ENCODE measurements at regions not wholly inside any gene's neighbourhood (a gene's known extent, or its start where the extent isn't known, plus 50 kb on each side); places are given as distances from the start of the nearest gene placed in this dataset.
A peak's percentile ranks its signal among the peaks of the same experiment; 100 is the strongest.
"Not testable (repeated sequence)": the region's sequence is repeated elsewhere in the genome, so short reads cannot be mapped to it uniquely, and the experiment has no call there.

DNA sequence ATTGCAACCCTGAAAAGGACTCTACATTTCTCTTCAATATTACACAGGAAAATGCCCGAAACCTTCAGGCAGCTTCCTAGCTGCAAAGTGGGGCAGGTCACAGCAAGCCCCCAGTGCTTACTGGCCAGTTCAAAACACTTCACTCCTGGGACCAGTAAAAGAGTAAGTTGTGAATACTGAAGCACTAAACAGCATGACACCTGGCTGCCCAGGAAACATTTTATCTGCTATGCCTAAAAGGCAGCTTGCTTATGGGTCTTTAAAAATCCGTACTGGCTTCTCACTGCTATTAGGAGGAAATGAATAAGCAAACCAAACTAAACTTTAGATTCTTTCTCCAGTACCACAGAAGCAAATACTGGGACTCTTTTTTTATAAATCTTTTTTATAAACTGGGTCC, 457.9 kb upstream of the ALCAM start:
- DNase-seq (ENCODE audit: low read depth), result peak; percentile 19

DNA sequence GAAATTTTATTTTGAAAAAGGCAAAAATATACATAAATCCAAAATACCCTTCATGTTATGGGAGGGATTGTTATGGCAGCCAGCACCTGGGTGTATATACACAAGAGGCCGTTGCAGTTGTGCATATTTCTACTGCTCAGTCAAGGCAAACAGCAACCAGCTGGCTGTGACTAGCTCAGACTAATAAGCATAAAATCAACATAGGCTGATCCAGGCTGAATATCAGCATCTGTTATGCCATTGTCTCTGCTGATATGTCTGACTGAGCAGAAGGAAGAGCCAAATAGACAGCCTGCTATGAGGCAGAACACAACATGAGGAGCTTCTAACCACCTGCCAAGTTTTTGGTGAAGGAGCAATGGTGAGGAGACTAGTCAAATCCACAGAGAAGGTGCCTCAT, 457.5 kb upstream of the ALCAM start:
- peak; percentile 77 for DNase-seq (ENCODE audit: low read depth)

DNA sequence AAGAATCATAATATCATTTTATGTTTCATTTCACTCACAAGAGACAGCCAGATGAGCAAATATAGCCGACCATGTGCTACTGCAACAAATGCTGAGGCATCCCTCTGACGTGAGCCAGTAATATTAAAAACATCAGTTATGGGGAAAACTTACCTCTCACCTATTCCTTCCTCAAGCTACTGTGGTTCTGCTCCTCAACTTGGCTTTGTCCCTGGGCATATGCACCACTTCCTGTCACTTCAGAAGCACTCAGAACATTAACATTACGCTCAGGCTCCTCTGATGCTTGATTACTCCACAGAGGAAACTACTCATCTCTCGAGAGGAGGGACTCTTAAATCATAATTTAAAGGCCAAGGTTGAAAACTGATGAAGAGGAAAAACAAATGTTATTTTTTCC, 457.0 kb upstream of the ALCAM start:
- no peak for DNase-seq (ENCODE audit: low read depth)

DNA sequence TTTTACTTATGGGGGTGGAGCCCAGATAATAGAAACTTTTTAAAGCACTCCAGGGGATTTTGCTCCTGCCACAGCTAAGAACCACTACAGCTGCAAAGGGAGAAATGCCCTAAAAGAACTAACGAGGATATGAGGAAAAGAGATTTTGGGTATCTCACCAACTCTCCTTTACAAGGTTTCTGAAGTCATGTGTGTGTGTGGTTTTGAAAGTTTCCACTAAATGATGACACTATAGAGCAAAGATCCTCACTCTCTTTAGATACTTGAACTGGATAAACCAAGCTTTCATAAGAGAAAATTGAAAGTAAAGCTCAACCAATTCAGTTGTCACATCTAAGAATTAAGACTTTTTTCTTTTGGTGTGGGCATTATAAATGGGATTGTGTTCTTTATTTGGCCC, 455.3 kb upstream of the ALCAM start:
- no peak for DNase-seq (ENCODE audit: low read depth)

DNA sequence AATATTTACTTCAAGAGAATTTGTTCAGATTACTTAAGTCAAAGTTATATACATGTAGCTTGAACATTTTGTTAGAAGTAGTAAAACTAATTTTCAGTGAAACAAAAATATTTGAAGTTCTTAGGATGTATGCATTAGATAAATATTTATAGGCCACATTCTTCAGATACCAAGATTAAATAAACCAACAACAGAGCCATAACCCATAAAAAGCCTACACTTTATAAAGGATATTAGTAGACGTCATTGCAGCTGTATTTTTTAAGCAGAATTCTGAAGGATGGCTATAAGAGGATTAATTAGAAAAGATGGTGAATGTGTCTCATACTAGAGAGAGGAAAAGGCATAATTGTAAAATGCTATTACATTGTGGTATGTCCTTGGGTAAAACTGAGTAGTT, 449.7 kb upstream of the ALCAM start:
- DNase-seq (ENCODE audit: low read depth), result no peak

DNA sequence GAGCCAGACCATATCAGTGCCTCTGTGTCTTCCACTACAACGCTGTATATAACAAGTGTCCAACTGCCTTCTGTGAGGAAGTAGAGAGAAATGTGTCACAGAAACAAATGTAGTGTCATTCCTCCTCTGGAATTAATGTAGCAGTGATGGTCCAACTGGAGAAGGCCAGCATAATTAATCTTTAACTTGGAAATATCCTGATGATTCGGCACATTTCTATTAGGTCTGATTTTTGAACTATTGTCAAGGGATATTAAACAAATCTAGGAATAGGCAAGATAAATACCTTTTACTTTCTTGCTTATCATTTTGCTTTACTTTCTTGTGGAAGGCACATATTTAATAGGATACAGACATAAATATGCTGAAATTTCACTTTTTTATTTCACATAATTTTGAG, 446.2 kb upstream of the ALCAM start:
- DNase-seq (ENCODE audit: low read depth), result no peak

DNA sequence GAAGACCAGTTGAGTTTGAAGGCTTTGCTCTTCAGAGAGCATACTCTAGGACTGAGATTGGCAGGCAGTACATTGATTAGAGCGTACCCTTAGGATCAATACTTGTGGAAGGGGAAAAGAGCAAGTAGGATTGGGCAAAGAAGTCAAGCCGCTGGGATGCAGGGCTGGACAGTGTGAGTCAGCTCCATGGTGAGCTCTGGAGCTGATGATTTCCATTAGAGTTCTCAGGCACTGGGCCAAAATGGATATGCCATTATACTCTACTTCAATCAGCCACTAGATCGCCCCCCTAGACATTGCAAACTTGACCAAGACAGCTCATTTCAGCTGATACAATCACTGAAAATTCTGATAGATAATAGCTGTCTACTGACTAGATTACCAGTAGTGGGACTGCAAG, 432.7 kb upstream of the ALCAM start:
- DNase-seq (ENCODE audit: low read depth), result no peak

DNA sequence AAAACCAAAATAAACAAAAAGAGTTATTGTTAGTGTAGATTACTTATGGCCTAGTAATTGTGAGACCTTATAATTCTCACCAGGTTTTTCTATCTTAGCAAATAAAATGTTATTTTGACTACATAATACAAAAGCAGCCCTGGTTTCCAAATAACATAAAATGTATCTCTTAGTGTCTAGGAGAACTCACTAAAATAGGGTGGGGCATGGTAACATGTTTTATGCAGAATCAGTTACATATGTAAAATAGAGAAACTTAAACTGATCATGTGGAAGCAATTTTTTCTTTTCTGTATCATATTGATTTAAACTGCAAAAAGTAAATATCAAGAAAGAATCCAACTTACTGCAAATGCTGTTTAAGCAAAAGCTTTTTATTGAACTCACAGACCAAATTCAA, 431.1 kb upstream of the ALCAM start:
- DNase-seq (ENCODE audit: low read depth), result no peak

DNA sequence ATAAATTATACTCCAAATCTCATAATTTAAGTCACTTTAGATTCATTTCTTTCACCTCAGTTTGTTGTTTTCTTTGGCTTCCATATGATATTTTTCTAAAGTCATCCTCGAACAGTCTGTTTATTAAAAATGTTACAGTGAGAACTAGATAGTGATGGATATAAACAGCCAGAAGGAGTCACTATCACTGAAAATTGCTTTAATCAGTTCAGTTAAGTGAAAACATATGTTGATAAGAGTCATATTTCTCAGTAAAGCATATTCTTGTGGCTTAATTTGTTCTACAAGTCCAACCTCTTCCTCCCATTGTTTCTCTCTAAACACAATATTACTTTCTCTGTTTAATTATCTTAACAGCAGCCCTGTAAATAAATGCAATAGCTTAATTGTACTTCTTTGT, 427.5 kb upstream of the ALCAM start:
- DNase-seq (ENCODE audit: low read depth), result no peak

DNA sequence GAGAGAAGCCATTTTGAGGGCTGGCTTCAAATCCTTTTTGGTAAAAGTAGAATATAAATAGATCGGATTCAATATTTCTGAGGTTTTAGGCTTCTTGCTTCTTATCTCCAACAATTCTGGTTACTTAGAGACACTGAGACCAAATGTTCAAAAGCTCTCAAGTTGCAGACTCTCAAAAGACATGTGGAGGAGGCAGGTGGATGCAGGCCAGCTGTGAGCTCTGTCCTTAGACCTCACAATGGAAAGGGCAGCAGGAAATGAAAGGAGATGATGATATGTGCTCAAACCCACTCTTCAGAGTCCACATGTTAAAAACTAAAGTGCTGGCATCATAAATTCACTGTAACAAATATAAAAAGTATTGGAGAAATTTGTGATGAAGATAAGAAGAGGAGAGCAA, 424.9 kb upstream of the ALCAM start:
- no peak for DNase-seq (ENCODE audit: low read depth)

DNA sequence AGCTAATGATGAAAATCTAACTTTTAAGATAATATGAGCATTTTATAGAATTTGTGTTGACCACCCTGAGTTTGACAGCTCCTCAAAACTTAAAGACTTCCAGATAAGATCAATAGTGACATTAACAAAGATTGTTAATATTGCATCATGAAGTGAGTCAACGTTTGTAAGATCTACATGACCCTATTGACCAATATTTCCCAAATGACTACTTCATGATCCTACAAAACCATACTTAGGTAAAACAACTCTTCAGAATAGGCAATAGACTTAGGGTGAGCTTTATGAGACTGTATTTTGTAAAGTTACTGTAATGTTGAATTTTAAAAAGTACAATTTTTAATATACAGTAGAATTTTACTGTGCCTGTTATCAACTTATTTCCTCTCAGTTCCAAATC, 422.7 kb upstream of the ALCAM start:
- no peak for DNase-seq (ENCODE audit: low read depth)

DNA sequence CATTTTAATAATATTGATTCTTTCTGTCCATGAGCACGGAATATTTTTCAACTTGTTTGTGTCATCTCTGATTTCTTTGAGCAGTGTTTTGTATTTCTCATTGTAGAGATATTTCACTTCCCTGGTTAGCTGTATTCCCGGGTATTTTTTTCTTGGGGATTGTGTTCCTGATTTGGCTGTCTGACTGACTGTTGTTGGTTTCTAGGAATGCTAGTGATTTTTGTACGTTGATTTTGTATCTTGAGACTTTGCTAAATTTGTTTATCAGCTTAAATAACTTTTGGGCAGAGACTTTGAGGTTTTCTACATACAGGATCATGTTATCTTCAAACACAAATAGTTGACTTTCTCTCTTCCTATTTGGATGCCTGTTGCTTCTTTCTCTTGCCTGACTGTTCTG, 418.8 kb upstream of the ALCAM start:
- DNase-seq (ENCODE audit: low read depth), result peak; percentile 15

DNA sequence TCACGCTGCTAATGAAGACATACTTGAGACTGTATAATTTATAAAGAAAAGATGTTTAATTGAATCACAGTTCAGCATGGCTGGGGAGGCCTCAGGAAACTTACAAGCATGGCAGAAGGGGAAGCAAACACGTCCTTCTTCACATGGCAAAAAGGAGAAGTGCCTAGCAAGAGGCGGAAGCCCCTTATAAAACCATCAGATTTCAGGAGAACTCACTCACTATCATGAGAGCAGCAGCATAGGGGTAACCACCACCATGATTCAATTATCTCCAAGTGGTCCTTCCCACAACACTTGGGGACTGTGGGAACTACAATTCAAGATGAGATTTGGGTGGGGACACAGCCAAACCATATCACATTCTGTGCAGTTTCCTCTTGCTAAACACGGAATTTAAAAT, 416.9 kb upstream of the ALCAM start:
- DNase-seq (ENCODE audit: low read depth), result not testable (repeated sequence)

DNA sequence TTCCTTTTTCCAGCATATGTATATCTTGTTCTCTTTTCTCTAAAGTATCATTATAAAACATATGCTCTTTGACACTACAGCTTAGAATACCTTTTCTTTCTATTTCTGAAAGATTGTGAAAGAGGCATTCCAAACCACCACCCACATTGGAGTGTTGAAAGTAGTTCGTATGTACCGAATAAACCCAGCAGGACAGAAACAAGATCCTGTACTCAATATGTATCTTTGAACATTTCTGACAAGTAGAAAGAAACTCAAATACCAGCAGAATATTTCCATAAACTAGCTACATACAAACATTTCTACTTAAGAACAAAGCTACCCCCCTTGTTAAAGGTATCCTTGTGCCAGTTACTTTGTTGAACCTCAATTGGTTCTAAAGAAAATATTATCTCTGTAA, 415.3 kb upstream of the ALCAM start:
- peak; percentile 46 for DNase-seq (ENCODE audit: low read depth)

DNA sequence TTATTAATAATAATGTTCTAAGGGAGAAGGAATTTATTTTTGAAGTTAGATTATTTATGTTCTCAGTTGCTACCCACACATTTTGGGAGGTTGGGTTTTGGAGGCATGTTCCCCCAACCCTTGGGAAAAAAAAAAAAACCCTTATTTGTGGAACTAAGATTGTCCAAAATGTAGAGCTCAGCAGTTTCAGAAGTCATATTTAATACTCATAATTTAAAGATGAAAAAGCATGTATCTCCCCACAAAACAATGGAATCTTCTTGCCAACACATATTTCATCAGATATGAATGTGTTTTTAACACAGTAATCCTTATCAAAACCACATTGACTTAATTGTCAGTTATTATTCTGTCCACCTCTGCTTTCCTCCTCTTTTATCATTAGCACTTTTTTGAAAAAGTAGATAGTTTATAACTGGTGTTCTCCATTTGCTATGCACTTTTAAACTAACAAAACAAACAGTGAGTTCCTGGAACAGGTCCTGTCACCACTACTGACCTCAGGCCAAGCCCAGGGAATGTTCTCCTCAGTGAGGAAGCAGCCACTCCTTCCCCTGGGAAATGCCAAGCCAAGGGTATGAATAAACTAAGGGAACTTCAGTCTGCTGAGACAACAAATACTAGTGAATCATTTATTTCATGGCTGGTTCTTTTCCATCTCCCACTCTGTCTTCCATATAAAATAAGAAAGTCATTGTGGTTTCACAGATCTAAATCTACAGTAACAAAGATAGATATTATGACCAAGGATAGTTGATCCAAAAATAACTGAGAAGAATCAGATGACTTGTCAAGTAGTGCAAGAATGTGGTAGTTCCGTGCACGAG, 414.4 kb upstream of the ALCAM start:
- peak; percentile 97 for DNase-seq (ENCODE audit: low read depth)

DNA sequence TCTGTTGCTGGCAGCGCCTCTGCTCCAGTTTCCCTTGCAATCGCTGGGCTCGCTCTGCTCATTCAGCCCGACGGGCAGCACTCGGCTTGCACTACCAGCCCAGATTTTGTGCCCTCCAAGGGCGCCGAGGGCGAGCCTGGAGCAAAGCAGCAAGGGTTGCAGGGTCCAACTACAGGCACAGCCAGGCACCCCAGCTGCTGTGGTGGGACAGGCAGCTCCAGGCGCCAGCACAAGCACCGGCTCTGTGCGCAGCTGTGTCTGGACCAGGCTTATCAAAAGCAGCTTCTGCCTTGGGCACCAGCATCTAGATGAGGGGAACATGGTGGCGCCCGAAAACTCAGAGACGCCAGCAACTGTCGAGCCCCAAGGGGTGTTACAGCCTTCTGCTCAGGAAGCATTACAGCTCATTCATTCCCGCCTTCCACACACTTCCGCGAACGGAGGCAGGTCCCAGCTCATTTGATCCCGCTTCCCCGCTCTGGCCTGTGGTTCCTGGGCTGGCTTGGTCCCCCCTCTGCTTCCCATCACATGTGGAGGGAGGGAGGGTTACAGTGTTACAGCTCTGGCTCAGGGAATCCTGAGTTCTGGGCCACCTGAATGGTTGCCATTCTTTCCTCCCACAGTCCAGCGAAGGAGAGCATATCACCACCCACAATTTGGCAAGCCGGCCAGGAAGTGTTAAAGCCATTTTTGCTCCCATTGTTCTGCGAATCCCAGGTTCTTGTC, 409.9 kb upstream of the ALCAM start:
- DNase-seq (ENCODE audit: low read depth), result no peak

DNA sequence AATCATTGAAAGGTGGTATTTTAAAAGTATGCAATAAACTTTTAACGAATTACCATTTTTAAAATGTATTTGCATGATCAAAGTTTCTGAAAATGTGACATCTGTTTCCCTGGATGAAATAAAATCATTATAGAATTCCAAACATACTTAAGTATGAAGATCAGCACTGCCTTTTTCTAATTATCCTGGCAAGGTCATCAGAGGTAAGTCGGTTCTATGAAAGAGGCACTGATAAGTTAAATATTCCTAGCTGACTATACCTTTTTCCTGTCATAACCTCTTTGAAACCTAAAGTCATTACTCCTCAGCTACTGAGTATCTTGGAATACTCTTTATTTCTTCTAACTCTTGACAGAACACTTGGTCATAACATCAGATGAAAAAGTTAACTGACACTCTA, 406.1 kb upstream of the ALCAM start:
- DNase-seq (ENCODE audit: low read depth), result peak; percentile 11

DNA sequence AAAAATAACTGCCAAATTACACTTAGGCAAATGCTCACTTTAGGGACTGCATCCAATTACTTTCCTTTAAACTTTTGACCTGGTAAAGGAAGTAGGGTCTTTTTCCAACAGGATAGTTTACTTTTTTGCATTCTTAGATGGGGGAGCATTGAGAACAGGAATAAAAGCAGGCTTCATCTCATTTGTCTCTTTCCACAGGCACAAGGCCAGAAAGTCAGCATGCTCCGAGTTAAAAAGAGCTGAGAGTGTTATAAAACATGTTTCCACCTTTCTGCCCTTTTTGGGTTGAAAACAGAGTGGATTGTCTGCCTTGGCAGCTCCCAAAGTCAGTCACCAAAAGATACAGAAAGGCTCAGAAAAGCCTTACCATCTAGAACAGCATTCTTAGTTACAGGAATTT, 404.9 kb upstream of the ALCAM start:
- DNase-seq (ENCODE audit: low read depth), result no peak

DNA sequence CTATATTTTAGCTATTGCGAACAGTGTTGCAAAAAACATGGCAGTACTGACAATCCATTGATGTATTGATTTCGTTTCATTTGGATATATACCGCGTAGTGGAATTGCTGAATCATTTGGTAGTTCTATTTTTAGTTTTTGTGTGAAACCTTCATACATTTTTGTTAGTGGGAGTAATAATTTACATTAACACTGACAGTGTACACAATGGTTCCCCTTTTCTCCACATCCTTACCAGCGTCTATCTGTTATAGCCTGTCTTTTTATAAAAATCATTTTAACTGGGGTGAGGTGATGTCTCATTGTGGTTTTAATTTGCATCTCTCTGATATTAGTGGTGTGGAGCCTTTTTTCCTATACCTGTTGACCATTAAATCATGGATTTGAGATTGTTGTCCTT, 392.4 kb upstream of the ALCAM start:
- DNase-seq (ENCODE audit: low read depth), result no peak

DNA sequence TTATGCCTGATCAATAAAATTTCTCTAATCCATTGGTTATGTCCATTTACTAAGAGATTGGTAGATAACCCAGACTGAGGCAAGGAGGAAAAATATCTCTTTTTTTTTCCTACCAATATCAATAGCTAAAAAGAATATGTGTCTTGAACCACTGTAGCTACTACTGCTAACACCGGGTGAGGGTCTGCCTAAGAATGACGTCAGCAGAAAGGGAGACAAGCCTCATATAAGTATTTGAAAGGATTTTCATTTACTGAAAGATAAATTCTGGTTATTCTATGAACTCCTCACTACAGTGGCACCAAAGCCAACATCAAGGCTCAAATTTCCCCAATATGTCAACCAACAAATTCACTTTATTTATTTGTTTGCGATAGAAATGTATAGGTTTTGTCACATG, 389.0 kb upstream of the ALCAM start:
- no peak for DNase-seq (ENCODE audit: low read depth)

DNA sequence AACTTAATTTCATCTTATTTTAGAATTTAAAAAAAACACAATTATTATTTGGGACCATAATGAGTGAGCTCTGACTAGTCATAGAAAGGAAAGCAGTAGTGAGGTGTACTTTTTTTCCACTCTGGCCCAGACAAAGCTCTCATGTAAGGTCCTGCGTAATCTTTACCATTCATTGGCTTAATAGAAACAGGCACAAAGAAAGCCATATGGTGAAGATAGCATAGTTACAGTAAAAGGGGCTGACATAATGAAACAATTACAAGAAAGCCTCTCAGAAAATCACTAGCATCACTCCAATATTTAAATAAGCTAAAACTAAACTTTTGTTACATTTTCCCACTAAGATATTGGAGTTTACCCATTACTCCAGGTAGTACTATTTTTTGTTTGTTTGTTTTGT, 384.6 kb upstream of the ALCAM start:
- DNase-seq (ENCODE audit: low read depth), result no peak

DNA sequence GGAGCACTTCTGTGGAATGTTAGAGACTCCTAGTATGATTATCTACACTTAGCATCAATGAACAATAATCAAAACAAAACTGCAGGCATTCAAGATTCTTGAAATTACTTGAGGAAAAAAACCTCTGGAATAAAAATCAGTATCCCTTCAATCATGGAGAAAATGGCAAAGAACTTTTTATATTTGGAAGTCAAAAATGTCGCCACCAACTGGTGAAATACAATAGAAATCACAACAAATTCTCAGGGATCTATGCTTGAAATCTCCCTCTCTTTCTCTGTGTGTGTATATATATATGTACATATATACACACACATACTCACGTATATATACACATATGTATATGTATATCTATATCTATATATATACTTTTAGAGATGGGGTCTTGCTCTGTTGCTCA, 378.9 kb upstream of the ALCAM start:
- DNase-seq (ENCODE audit: low read depth), result no peak

DNA sequence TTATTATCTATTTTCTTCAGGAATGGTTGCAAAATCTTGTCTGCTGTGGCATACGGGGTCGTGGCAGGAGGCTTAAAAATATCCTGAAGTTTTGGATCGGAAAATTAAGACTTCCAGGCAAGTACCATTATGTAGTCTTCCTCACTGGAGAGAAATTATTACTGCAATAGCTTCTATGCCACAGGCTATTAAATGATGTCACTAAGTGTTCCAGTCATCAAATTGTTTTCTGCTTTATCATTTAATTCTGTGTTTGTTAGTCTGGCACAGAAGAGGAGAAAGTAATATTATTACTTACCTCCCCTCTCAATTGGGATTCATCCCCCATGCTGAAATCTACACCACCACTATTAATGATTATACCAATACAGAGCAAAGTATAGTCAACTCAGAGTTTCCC, 378.2 kb upstream of the ALCAM start:
- DNase-seq (ENCODE audit: low read depth), result peak; percentile 28

DNA sequence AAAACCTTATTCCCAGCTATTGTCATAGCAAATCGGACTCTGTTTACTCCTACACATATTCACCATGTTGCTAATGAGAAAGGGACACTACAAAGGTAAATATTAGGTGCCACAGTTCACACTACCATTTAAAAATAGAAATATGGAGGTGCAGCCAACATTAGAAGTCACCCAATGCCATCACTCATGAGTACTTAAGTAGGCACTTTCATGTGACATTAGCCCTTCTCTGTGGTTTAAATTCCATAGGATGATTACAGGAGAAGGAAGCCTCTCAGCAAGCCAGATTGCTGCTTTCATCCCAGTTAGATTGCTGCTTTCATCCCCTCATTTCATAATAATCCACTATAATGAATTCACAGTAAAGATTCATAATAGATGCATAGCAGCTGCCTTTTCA, 376.8 kb upstream of the ALCAM start:
- no peak for DNase-seq (ENCODE audit: low read depth)
